NCI-H146 (cell line): ENCODE measurements at regions not wholly inside any gene's neighbourhood (a gene's known extent, or its start where the extent isn't known, plus 50 kb on each side); places are given as distances from the start of the nearest gene placed in this dataset.
"Not testable (repeated sequence)": the region's sequence is repeated elsewhere in the genome, so short reads cannot be mapped to it uniquely, and the experiment has no call there.

ENCODE experiments used
- DNase-seq: peaks from one replicate; lab custom pipeline; 2025; lab: John Stamatoyannopoulos, UW

DNA sequence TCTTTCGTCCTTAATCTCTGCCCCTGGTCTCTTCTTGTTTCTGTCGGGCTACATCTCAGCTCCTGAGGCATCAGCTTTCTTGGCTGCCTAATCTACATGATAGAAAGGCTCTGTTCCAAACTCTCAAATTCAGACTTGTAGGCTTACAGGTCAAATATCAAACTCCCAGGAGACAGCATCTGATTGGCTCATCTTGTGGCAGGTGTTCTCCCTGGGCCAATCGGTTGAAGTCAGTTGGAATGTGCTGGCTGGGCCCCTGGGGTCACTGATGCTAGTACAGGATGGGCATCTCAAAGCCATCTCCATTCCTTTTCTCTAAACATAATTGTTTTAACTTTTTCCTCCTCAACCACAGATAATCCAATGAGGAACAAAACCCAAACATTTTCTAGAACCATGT, 198.7 kb downstream of the CNTN3 start:
- no peak for DNase-seq

DNA sequence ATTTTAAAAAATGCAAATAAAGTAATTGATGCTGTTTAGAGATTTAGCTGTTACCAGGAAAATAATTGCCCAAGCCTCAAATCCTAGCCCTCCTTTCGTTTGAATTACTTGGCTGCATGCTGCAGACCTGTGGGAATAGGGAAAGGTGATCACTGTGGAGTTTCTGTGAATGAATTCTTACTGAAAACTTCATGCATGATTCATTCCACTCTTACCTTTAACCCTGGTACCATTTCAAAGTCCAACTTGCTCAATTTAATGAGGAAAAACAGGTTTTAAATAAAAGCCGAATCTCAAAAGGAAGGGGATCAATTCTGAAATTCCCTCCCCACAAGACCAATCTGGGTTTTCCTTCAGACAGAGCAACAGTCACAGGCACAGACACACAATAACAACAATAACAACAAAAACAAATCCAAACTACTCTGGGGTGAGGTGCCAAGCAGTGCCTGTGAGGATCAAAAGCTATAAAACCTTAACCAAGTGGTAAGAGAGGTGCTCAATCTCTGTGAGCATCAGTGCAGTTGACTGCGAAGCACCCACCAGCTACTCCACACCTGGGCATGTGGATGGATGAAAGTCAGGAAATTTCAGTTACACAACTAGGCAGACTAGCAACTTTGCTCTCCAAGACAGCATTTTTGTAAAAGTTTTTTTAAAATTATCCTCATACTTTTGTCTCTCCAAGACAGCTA, 200.8 kb downstream of the CNTN3 start:
- no peak for DNase-seq

DNA sequence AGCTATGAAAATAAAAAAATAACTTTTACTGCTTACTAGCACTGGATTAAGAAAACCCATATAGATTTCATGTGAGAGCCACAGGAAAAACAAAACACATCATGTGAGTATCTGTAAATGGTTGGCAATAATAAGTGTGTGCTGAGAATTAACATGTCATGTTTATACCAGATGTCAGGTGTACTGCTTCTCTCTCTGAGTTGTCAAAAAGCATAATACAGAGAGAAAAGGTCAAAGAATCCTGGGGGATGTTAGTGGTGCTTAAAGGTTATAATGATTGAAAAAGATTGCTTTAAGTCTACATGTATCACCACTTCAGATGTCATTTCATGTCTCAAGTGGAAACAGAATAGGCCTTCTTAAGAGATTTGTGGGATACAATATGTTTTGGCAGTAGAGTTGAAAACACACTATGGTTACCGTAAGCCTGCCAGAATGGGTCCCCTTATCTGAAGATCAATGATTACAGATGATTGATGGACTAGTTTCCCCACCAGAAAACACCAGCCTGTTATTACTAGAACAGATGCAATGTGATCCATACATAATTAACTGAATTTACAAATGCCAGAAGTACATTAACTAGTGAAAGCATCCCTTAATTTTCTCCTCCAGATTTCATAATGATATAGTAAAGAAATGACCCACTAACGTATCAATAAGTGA, 204.1 kb downstream of the CNTN3 start:
- DNase-seq, result no peak

DNA sequence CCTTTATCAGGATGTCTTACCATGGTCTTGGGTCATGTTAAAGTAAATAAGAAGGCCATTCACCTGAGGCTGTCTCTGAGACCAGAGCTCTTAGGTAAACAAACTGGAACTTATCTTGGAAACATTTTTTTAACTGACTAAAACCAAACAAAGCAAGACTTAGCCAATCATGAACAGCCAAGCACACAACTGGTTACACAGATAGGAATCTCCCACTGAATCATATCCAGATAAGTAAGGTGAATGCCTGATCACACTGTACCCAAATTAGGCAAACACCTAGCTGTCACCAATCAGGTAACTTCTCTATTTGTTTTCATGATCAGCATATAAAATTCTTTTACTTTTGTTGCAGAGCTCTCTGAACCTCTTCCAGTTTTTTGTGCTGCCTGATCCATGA, 205.4 kb downstream of the CNTN3 start:
- no peak for DNase-seq

DNA sequence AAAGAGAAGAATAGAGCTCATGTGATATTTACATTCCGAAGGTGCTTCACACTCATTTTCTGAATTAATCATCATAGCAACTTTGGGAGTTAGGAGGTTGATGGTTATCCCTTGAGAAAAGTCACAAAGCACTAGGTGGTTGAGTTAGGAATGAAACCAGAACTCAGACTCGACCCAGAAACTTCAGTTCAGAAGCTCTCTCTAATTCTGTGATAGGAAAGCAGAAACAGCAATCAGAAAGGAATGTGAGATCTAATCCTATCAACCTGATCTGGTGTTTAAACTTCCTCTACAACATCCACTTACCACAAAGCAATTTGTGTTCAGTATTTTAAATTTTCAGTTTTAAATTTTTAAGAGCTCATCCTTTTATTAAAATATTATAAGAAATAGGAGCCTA, 211.2 kb downstream of the CNTN3 start:
- no peak for DNase-seq

DNA sequence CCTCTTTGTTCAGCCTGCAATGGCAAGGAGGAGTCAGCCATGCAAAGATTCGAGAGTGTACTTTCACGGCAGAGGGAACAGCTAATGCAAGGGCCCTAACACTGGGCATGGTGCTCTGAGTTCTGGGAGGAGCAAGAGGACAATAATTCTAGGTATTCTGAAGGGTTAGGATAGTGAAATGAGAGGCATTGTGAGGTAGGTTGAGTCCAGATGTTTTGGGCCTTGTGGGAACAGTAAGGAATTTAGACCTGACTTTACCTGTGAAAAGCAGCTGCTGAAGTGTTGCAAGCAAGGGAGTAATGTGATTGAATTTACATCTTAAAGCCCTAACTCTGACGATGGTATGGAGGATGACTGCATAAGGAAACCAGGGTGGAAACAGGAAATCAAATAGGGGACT, 211.6 kb downstream of the CNTN3 start:
- DNase-seq, result no peak

DNA sequence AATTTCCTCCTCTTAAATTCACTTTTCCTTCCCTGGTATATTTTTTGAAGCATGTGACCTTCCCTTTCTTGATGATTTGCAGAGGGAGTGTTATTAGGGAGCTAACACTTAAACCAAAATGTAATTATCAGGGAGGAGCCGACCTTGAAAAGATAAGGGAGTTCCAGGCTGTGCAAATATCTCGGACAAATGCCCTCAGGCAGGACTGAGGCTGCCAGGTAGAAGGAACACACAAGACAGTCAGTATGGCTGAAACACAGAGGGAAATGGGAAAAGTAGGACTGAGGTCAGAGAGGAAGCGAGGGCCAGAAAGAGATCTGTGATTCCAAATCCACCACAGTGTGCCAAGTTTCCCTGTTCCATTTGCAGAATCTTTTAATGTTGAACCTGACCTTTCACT, 221.0 kb downstream of the CNTN3 start:
- peak; percentile 0 for DNase-seq

DNA sequence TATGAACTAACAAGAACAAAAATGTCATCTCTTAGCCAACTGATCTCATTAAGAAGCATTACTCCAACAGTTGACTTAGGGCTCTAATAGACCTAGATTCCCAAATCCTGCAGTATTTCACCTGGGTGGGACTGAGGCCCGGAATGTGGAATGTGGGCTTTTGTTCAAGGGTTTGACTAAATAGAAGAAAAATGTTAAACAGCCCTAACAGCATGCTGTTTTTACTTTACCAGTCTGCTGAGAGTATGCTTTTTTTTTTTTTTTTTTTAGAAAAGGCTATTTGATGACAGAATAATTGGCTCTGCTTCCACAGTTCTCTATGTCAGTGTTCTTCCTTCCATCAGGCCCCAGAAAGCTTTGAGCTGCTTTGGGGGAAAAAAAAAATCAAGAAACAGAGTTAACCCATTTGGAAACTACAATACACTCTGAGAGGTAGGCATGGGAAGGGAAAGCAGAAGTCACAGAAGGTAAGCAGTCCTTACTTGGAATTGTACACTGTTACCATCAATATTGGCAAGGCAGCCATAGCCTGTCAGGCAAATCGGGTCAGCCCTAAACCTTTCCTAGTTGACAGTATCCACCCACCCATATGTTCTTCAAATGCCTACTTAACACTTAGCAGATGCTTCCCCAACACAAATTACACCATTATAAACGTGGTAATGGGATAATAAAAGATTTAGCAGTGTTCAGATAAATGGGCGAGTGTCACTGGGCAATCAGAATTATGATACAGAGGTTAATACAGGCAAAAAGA, 224.2 kb downstream of the CNTN3 start:
- no peak for DNase-seq

DNA sequence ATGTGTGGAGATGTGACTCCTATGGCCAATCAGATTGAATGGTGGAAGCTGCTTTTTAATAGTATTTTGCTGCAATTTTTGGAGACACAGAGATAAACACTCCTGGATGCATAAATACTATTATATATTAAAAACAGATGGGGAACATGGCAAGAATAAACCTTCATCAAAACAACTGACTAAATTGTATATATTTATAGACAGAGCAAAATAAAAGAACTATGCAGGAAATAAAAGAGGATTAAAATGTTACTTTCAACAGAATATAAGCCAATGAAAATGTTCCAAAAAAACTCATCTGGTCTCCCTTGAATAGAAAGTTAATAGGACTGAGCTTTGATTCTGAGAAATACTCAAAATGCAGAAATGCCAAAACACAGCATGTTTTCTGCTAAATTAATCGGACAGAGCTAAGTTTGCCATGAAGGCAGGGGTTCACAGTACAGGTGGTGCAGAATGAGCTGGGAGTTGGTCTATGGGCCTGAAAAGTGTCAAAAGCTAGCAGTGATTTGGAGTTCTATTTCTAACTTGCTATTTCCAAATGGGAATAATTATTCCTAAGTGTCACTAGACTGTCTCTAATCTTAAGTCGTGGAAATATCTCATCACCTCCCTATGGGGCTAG, 227.2 kb downstream of the CNTN3 start:
- no peak for DNase-seq

DNA sequence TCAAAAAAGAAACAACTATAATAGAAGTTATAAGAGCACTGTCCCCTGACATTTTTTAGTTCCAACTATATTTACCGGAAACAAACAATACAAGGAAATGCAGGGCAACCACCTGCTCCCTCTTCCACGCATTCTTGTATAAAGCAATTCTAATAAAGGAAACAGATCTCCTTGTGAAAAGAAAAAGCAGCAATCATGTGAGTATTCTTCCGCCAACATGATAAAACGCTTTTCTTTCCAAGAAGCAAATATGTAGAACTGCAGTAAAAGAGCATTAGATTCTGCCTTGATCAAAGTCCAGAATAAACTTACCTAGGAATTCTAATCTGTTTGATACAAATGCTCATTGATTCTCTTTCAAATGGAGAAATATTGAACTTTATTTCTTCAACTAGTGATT, 230.3 kb downstream of the CNTN3 start:
- DNase-seq, result no peak

DNA sequence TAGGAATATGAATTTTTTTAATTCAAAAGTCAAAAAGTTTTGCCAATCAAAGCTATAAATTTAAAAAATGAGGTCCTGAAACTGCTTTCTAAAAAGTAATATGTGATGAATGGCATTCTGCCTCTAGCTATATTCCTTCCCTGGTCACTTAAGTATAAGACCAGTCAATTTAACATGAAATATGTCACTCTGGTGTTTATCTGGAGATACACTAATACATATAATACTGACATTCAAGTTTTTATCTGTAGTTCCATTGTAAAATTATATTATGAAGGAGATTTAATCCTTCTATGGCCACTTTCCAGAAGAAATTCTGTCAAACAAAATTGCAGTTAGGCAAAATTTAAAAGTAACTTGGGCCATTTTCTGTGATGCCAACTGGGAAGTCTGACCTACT, 236.8 kb downstream of the CNTN3 start:
- no peak for DNase-seq

DNA sequence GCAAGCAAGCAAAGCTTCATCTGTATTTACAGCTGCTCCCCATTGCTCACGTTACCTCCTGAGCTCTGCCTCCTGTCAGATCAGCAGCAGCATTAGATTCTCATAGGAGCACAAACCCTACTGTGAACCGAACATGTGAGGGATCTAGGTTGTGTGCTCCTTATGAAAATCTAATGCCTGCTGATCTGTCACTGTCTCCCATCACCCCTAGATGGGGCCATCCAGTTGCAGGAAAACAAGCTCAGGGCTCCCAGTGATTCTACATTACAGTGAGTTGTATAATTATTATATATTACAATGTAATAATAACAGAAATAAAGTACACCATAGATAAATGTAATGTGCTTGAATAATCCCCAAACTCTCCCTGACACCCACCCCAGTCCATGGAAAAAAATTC, 238.1 kb downstream of the CNTN3 start:
- not testable (repeated sequence) for DNase-seq

DNA sequence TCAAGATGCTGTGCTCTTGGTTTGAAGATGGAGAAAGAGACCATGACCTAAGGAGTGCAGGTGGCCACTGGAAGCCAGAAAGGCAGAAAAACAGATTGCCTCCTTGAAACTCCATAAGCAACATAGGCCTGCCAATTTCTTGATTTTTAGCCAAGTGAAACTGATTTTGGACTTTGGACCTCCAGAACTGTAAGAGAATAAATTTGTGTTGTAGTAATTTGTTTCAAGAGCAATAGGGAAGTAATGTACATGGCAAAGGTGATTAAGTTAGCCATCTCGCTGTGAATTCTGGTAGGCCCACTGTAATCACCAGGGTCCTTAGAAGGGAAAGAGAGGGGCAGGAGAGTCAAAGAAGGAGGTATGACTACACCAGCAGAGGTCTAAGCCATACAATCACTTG, 238.8 kb downstream of the CNTN3 start:
- DNase-seq, result no peak

DNA sequence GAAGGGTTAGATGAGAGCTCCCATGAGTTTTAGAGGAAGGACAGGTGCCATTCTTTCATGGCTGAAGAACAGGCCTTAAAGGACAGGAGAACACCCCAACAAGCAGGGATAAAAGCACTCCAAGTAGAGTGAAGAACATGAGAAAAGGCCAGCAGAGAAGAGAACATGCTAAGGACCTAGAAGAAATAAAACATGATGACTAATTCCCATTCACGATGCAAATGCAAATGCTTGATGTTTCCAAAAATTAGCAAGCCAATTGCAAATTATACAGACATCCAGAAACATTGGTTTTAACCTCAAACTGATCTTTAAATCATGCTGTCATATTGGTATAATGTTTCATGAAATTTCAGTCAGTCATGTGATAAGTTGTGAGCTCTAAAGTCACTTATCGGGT, 241.7 kb downstream of the CNTN3 start:
- no peak for DNase-seq

DNA sequence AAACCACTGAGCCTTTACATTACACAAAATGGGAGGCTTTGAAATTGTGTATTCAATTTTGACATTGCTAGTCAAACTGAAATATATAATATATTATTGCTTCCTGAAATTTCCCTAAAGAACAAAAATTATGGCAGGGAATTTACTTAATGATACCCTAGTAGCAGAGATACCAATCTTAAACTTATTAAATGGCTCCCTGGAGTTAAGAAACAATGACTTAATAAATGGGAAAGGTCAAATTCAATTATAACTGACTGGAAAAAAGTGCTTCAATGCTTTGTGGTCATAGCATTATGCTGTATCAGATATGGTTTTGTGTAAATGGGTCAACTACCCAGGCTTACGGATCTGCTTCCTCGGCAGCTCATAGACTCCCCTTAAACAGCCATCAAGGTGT, 244.1 kb downstream of the CNTN3 start:
- no peak for DNase-seq

DNA sequence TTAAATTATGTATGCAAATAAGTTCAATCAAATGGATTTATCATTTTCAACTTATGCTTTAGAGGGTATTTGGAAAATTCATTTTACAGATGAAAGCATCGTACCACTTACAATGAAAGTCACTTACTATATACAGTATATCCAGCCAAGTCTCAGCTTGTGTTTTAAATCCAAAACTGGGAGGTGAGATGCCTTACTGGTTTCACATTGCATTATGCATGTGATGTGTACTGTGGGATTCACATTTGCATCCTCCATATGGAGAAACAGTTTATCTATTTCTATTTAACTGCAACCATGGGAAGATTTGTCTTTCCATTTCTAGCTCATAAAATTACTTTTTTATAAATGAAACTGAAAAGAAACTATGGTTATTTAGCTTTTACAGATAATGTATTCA, 248.1 kb downstream of the CNTN3 start:
- no peak for DNase-seq

DNA sequence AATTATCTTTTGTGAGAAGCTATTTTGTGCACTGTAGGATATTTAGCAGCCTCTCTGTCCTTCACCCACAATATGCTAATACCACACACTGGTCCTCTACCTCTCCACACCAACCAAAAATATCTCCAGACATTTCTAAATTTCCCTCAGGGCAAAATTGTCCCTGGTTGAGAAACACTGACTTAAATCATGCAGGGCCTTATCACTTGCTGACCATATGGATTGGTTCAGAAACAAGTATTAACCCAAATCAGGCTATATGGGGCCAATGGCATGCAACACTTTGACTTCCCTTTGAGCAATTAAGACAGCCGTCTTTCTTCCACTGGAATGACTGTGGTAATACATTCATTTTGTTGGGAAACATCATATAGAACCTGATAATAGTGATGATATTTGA, 251.1 kb downstream of the CNTN3 start:
- no peak for DNase-seq

DNA sequence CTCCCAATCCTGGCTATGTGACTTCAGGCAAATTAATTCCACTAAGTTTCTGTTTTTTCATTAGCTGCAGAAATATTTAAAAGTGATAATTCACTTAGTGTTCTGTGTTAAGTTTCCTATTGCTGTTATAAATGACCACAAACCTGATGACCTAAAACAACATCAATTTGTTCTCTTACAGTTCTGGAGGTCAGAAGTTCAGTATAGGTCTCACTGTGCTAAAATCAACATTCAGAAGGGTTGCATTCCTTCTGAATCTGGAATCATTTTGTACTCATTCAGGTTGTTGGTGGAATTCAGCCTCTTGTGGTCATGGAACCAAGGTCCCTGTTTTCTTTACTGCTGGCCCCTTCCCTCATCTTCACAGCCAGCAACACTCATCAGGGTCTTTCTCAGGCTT, 254.1 kb downstream of the CNTN3 start:
- DNase-seq, result no peak

DNA sequence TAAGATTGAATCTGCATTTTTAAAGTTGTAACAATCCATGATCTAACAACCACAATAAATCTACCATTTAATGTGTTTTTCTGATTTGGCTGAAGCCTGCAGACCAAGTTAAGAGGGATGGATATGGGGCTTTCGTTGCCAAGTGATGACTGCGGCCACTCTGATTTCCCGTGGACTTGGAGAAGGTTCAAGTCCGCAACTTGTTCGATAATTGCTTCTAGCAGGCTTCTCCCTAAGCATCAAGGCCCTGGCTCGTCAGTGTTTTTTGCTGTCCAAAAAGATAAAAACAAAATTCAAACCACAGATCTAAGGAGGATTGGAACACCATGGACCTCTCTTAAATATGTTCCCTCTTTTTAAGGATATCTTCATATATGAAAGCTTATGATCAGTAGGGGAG, 256.6 kb downstream of the CNTN3 start:
- DNase-seq, result no peak

DNA sequence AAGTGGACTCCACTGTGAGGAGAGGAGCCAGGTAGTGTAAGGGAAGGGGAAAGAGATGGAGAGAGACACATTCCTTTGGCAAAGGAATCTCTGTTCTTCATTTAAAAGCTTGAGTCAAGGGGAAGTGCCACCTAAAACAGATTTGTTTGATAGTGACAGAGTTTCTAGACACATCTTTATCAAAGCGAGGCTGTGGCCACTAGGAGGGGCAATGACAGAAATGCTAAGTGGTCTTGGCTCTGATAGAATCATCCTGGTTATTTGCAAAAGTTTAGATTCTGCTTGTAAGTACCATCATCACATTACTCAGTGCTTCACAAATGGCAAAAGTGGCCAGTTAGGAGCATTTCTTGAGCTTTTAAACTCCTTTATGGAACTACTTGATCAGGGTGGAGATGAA, 261.4 kb downstream of the CNTN3 start:
- no peak for DNase-seq

DNA sequence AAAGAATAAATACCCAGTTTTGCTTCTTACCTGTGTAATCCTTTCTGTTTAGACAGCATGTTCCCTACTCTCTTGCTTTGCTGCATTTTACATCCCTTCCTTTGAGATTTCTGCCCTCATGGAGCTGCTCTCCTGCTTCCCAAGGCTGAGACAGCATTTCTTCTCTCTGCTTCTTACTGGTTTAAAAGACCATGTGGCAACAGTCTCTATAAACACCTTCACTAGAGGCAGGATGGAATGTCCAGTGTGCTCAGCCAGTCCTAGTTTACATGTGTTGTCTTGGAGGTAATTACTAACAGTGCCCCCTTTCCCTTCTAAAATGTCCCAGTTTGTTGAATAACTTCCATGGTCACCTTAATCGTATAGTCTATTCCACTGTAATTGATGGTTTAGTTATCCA, 262.3 kb downstream of the CNTN3 start:
- no peak for DNase-seq

DNA sequence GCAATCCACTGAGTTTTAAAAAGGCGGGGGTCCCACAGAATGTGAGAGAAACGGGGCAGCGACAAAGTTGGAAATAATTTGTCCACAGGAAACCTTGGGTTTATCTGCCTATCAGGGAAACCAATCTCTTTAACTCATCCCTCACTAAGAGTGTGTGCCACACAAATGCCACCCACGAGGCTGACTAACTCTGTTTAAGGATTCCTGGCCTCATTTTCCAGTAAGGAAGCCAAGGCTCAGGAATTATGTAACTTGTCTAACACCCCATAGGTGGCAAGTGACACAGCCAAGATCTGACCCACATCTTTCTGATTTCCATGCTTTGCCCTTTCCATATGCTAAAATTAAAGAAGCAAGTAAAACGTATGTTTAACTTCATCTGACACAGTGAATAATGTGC, 263.2 kb downstream of the CNTN3 start:
- no peak for DNase-seq

DNA sequence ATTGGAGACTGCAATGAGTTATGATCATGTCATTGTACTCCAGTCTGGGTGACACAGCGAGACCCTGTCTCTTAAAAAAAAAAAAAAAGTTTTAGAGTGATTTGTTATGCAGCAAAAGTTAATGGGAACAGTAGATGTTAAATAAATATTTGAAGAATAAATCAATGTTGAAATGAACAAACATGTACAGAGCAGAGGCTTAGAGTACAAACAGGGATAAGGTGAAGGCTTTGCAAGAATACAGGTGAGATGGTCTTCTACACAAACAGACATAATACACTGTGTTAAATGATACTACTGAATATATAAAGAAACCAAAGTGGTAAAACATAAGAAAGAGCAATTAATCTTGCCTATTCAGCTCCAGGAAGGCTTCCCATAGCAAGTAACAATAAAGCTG, 265.4 kb downstream of the CNTN3 start:
- no peak for DNase-seq
